ENCODE measurements at regions not wholly inside any gene's neighbourhood (a gene's known extent, or its start where the extent isn't known, plus 50 kb on each side); places are given as distances from the start of the nearest gene placed in this dataset.

DNA sequence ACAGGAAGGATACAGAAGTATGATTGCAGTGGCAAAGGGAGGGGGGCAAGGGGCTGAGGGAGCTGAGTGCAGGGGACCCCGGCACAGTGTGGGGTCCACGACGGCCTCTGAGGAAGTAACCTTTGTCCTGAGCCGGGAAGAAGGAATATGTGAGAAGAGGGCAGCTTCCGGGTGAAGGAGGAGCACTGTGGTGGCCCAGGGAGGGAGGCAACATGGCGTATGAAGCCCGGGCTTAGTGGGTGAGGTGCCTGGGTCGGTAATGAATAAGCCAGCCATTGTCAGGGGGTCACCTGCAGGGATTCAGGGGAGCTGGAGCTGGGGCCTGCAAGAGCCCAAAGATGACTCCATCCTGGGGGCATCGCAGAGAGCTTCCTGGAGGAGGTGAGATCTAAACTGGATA lies 200.4 kb downstream of the FOXD2 start:
- no peak for DNase-seq (ENCODE audit: low spot score)
- TF ChIP-seq, protein P1, sequence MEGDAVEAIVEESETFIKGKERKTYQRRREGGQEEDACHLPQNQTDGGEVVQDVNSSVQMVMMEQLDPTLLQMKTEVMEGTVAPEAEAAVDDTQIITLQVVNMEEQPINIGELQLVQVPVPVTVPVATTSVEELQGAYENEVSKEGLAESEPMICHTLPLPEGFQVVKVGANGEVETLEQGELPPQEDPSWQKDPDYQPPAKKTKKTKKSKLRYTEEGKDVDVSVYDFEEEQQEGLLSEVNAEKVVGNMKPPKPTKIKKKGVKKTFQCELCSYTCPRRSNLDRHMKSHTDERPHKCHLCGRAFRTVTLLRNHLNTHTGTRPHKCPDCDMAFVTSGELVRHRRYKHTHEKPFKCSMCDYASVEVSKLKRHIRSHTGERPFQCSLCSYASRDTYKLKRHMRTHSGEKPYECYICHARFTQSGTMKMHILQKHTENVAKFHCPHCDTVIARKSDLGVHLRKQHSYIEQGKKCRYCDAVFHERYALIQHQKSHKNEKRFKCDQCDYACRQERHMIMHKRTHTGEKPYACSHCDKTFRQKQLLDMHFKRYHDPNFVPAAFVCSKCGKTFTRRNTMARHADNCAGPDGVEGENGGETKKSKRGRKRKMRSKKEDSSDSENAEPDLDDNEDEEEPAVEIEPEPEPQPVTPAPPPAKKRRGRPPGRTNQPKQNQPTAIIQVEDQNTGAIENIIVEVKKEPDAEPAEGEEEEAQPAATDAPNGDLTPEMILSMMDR (IDR thresholded peaks at IDR 0.05), result no peak
- Mint-ChIP-seq H3K36me3 (ENCODE audit: low read depth) (no peaks in the 10 kb centered on the region), H3K27ac (ENCODE audit: unreplicated experiment) (no peak overlapping the region), H3K4me1 (ENCODE audit: low read depth) (no peaks in the 10 kb centered on the region), H3K9me3 (ENCODE audit: low read depth) (no peaks in the 10 kb centered on the region), H3K4me3 (ENCODE audit: unreplicated experiment) (no peak overlapping the region), H3K27me3 (ENCODE audit: low read depth) (peaks cover 33% of the 10 kb centered on the region)

DNA sequence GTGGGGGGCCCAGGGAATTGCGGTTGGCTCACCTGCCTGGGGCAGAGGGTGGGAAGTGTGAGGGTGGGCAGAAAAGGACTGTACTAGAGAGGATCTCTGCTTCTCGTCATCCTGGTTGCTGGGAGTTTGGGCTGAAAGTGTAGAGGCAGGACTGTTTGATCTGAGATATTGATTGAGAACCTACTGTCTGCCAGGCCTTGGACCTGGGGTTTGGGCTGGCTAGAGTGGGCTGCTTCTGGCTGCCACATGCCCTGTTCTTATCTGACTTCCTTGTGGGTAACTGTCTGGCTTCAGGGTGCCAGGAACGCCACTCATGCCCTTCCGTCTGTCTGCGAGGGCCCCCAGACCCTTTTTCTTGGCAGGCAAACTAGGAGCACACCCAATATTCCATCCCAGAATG lies 200.9 kb downstream of the FOXD2 start:
- Mint-ChIP-seq H3K4me1 (ENCODE audit: low read depth) (no peaks in the 10 kb centered on the region), H3K27me3 (ENCODE audit: low read depth) (peaks cover 29% of the 10 kb centered on the region), H3K9me3 (ENCODE audit: low read depth) (no peaks in the 10 kb centered on the region), H3K27ac (ENCODE audit: unreplicated experiment) (no peak overlapping the region), H3K36me3 (ENCODE audit: low read depth) (no peaks in the 10 kb centered on the region), H3K4me3 (ENCODE audit: unreplicated experiment) (no peak overlapping the region)
- TF ChIP-seq, protein P1 (IDR thresholded peaks at IDR 0.05), result no peak
- DNase-seq (ENCODE audit: low spot score), result no peak

DNA sequence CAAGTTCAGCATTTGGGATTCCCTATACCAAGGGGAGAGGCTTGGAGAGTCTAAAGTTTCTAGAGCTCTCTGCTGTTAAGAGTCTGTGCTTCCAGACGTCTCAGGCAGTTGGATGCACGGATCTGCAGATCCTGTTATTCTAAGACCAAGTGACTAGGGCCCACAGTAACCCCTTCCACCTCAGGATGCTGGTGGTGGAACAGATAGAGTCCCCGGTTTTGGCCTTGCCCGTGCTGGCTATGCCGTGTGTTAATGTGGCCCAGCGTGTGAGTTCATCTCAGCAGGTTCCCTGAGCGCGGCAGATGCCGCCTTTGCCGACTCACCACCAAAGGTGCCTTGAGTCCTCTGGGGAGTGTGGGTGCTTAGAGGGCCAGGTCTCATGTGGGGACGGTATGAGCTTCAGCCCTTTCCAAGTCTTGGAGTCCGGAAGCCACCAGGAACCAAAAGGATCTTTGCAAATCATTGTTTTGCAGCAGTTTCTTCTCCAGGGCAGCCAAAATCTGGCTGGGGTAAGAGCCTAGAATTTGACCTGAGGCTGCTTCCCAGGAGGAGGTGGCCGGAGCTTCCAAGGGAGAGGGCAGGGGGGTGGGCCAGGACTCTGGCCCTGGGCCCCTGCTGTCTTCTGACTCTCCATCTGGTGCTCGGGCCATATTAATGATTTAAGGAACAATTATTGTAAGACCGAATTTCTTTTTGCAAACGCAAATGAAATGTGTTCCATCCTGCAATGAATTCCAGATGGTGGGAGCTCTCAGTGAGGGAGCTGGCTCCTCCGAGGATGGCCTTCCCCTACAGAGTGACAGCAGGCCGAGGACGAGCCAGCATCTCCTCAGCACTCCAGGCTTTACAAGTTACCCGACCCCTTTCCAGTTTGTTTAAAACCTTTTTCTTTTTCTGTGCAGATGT lies 205.7 kb downstream of the FOXD2 start:
- peaks cover 12% of the 10 kb centered on the region for H3K4me1 Mint-ChIP-seq (ENCODE audit: low read depth)
- TF ChIP-seq, protein P1 (IDR thresholded peaks at IDR 0.05), result no peak
- DNase-seq (ENCODE audit: low spot score), result no peak
- no peaks in the 10 kb centered on the region for H3K36me3 Mint-ChIP-seq (ENCODE audit: low read depth)
- no peak overlapping the region for H3K27ac Mint-ChIP-seq (ENCODE audit: unreplicated experiment)
- no peak overlapping the region for H3K4me3 Mint-ChIP-seq (ENCODE audit: unreplicated experiment)
- H3K9me3 Mint-ChIP-seq (ENCODE audit: low read depth), result no peaks in the 10 kb centered on the region
- H3K27me3 Mint-ChIP-seq (ENCODE audit: low read depth), result peaks cover 18% of the 10 kb centered on the region

DNA sequence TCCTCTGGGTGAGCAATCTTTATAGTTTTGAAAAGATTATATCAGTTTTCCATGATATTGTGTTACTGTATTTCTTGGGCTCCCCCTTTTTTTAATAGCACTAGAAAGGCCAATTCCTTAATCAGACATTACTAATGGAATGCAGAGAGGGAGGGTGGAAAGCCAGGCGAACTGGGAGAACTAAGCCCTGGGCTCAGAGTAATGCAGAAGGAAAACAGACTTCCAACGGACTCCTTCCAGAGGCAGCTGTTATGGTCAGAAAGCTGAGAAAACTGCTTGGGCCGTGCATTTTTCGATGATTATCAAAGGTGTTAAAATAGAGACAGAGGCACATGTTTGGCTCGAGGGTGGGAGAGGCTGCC lies 206.3 kb downstream of the FOXD2 start:
- DNase-seq (ENCODE audit: low spot score), result no peak
- Mint-ChIP-seq H3K36me3 (ENCODE audit: low read depth) (no peaks in the 10 kb centered on the region), H3K27me3 (ENCODE audit: low read depth) (peaks cover 18% of the 10 kb centered on the region), H3K9me3 (ENCODE audit: low read depth) (no peaks in the 10 kb centered on the region), H3K4me3 (ENCODE audit: unreplicated experiment) (no peak overlapping the region), H3K4me1 (ENCODE audit: low read depth) (peaks cover 12% of the 10 kb centered on the region), H3K27ac (ENCODE audit: unreplicated experiment) (peak overlapping the region; percentile 1)
- TF ChIP-seq, protein P1 (IDR thresholded peaks at IDR 0.05), result no peak

DNA sequence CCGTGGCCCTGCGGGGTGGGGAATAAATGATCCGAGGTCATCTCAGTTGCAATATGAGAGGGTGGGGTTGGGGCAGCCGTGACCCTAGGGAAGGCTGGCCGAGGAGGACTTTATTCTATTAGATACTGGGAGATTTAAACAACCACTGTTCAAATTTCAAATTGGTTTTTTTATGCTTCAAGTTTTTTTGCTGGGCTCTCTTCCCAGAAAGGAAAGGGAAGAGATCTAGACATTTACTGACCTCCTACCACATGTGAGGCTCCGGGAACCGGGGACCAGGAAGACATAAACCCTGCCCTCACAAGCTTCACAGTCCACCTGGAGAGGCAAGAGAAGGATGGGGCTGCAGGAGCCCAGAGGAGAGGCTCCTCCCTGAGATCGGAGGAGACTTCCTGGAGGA lies 207.3 kb downstream of the FOXD2 start:
- TF ChIP-seq, protein P1 (IDR thresholded peaks at IDR 0.05), result no peak
- DNase-seq (ENCODE audit: low spot score), result no peak
- H3K9me3 Mint-ChIP-seq (ENCODE audit: low read depth), result no peaks in the 10 kb centered on the region
- peaks cover 13% of the 10 kb centered on the region for H3K4me1 Mint-ChIP-seq (ENCODE audit: low read depth)
- H3K27me3 Mint-ChIP-seq (ENCODE audit: low read depth), result peaks cover 9% of the 10 kb centered on the region
- H3K36me3 Mint-ChIP-seq (ENCODE audit: low read depth), result no peaks in the 10 kb centered on the region
- no peak overlapping the region for H3K27ac Mint-ChIP-seq (ENCODE audit: unreplicated experiment)
- no peak overlapping the region for H3K4me3 Mint-ChIP-seq (ENCODE audit: unreplicated experiment)

Data from chondrocyte (in vitro differentiated cells).